GM18499 (cell line): ENCODE measurements at regions not wholly inside any gene's neighbourhood (a gene's known extent, or its start where the extent isn't known, plus 50 kb on each side); places are given as distances from the start of the nearest gene placed in this dataset.
A peak's percentile ranks its signal among the peaks of the same experiment; 100 is the strongest.
"Not testable (repeated sequence)": the region's sequence is repeated elsewhere in the genome, so short reads cannot be mapped to it uniquely, and the experiment has no call there.

Experiments
- ATAC-seq: cut with Tn5 transposase; IDR thresholded peaks from one replicate; pipeline ENCODE4 v1.9.1; 2021; ENCODE audit warnings: moderate number of reproducible peaks; ENCODE audit not compliant: insufficient read depth, unreplicated experiment

GRCh38 chr3:66552846-66553245 is 52.0 kb upstream of the LRIG1 start:
- ATAC-seq: no peak

GRCh38 chr3:66553441-66554113 is 52.8 kb upstream of the LRIG1 start:
- no peak for ATAC-seq

GRCh38 chr3:66554178-66554577 is 53.4 kb upstream of the LRIG1 start:
- no peak for ATAC-seq

GRCh38 chr3:66555214-66555844 is 54.5 kb upstream of the LRIG1 start:
- no peak for ATAC-seq

- ATAC-seq: no peak
Measured at GRCh38 chr3:66557170-66557569, 56.3 kb upstream of the LRIG1 start.

- ATAC-seq: not testable (repeated sequence)
Measured at GRCh38 chr3:66559924-66560323, 59.1 kb upstream of the LRIG1 start.

- no peak for ATAC-seq
Measured at GRCh38 chr3:66561367-66561766, 60.5 kb upstream of the LRIG1 start.

- no peak for ATAC-seq
Measured at GRCh38 chr3:66565301-66565700, 64.5 kb upstream of the LRIG1 start.

GRCh38 chr3:66567077-66567476 is 66.3 kb upstream of the LRIG1 start:
- no peak for ATAC-seq

GRCh38 chr3:66572090-66572675 is 71.4 kb upstream of the LRIG1 start:
- ATAC-seq: no peak

- ATAC-seq: no peak
Measured at GRCh38 chr3:66572938-66573710, 72.3 kb upstream of the LRIG1 start.

- ATAC-seq: no peak
Measured at GRCh38 chr3:66574091-66574490, 73.3 kb upstream of the LRIG1 start.

- ATAC-seq: no peak
Measured at GRCh38 chr3:66577426-66578203, 76.8 kb upstream of the LRIG1 start.

GRCh38 chr3:66581256-66581655 is 80.4 kb upstream of the LRIG1 start:
- no peak for ATAC-seq

- peak; percentile 95 for ATAC-seq
Measured at GRCh38 chr3:66582721-66583423, 82.0 kb upstream of the LRIG1 start.

GRCh38 chr3:66583424-66584040 is 82.7 kb upstream of the LRIG1 start:
- ATAC-seq: no peak

- no peak for ATAC-seq
Measured at GRCh38 chr3:66585520-66586095, 84.8 kb upstream of the LRIG1 start.

- ATAC-seq: no peak
Measured at GRCh38 chr3:66586853-66587252, 86.0 kb upstream of the LRIG1 start.

GRCh38 chr3:66588340-66588847 is 87.6 kb upstream of the LRIG1 start:
- no peak for ATAC-seq
